ENCODE measurements at regions not wholly inside any gene's neighbourhood (a gene's known extent, or its start where the extent isn't known, plus 50 kb on each side); places are given as distances from the start of the nearest gene placed in this dataset.
"Not testable (repeated sequence)": the region's sequence is repeated elsewhere in the genome, so short reads cannot be mapped to it uniquely, and the experiment has no call there.

GRCh38 chr4:29704059-29704458, 1016.1 kb upstream of the PCDH7 start:
- no peak for DNase-seq

- no peak for DNase-seq
These were observed 1011.7 kb upstream of the PCDH7 start for GRCh38 chr4:29708473-29708872.

- DNase-seq: no peak
These were observed 1009.6 kb upstream of the PCDH7 start for GRCh38 chr4:29710519-29710918.

- no peak for DNase-seq
These were observed 1008.9 kb upstream of the PCDH7 start for GRCh38 chr4:29711226-29711625.

GRCh38 chr4:29717287-29718057, 1002.7 kb upstream of the PCDH7 start:
- DNase-seq: peak in 1 of 56 donors; percentile 6

- no peak for DNase-seq
These were observed 1002.0 kb upstream of the PCDH7 start for GRCh38 chr4:29718136-29718535.

- no peak for DNase-seq
These were observed 997.9 kb upstream of the PCDH7 start for GRCh38 chr4:29722253-29722652.

- no peak for DNase-seq
These were observed 993.2 kb upstream of the PCDH7 start for GRCh38 chr4:29726938-29727337.

GRCh38 chr4:29734343-29735213, 985.6 kb upstream of the PCDH7 start:
- DNase-seq: no peak

- DNase-seq: no peak
These were observed 963.2 kb upstream of the PCDH7 start for GRCh38 chr4:29756966-29757365.

- DNase-seq: no peak
These were observed 958.0 kb upstream of the PCDH7 start for GRCh38 chr4:29762151-29762550.

- DNase-seq: no peak
These were observed 949.5 kb upstream of the PCDH7 start for GRCh38 chr4:29770627-29771026.

GRCh38 chr4:29788123-29788522, 932.0 kb upstream of the PCDH7 start:
- not testable (repeated sequence) for DNase-seq

GRCh38 chr4:29805245-29805644, 914.9 kb upstream of the PCDH7 start:
- no peak for DNase-seq

- DNase-seq: no peak
These were observed 914.2 kb upstream of the PCDH7 start for GRCh38 chr4:29805916-29806480.

GRCh38 chr4:29817961-29818360, 902.2 kb upstream of the PCDH7 start:
- DNase-seq: no peak

GRCh38 chr4:29829067-29829466, 891.1 kb upstream of the PCDH7 start:
- no peak for DNase-seq

- no peak for DNase-seq
These were observed 867.6 kb upstream of the PCDH7 start for GRCh38 chr4:29852537-29852936.

GRCh38 chr4:29853833-29854232, 866.3 kb upstream of the PCDH7 start:
- no peak for DNase-seq

GRCh38 chr4:29861307-29861706, 858.9 kb upstream of the PCDH7 start:
- DNase-seq: no peak

GRCh38 chr4:29867412-29867811, 852.8 kb upstream of the PCDH7 start:
- no peak for DNase-seq

- DNase-seq: no peak
These were observed 819.8 kb upstream of the PCDH7 start for GRCh38 chr4:29900336-29900735.

All from amygdala (tissue), 56 donors.